Ovary (tissue), 7 donors: ENCODE measurements at regions not wholly inside any gene's neighbourhood (a gene's known extent, or its start where the extent isn't known, plus 50 kb on each side); places are given as distances from the start of the nearest gene placed in this dataset.

ENCODE experiments used
- DNase-seq, 5 donors: peaks; one replicate each; pipeline ENCODE4 v3.0.0-alpha.2; 2019 to 2020
- H3K27ac ChIP-seq, 2 donors: fragments of 200-600 bp; one replicate each; pipeline versions ENCODE4 v1.5.1 to v1.8.0; 2019 to 2022
- H3K27me3 ChIP-seq: fragments of 200-600 bp; one replicate; pipeline ENCODE4 v1.8.0; 2022
- H3K36me3 ChIP-seq: fragments of 200-600 bp; sonication (generic); one replicate; pipeline ENCODE4 v1.5.1; 2019
- H3K4me1 ChIP-seq: one replicate; pipeline ENCODE4 v1.8.1; 2013; ENCODE audit warnings: mild to moderate bottlenecking, moderate library complexity; ENCODE audit not compliant: insufficient read depth
- H3K4me3 ChIP-seq: fragments of 200-600 bp; sonication (generic); one replicate; pipeline ENCODE4 v1.5.1; 2017
- H3K9me3 ChIP-seq, 2 donors: fragments of 200-600 bp in 1 of 2; sonication (generic) in 1 of 2; one replicate each; pipeline versions ENCODE4 v1.5.1 to v1.8.1; 2013 to 2019; ENCODE audit warnings: mild to moderate bottlenecking in 1 of 2, moderate library complexity in 1 of 2
- CTCF ChIP-seq, 3 donors: fragments of 450-650 bp in 2 of 3; fragments of 200-600 bp in 1 of 3; IDR thresholded peaks; one replicate each; pipeline versions ENCODE4 v1.5.1 to v1.8.0; 2016 to 2022; ENCODE audit warnings: antibody characterized with exemption in 3 of 3, mild to moderate bottlenecking in 1 of 3
- EP300 ChIP-seq: sonication (generic); formaldehyde crosslinking; IDR thresholded peaks from one replicate; pipeline ENCODE4 v1.6.1; 2017; ENCODE audit warnings: antibody characterized with exemption
- POLR2A ChIP-seq: fragments of 450-650 bp; IDR thresholded peaks from one replicate; pipeline ENCODE4 v1.6.1; 2017; ENCODE audit warnings: antibody characterized with exemption, mild to moderate bottlenecking, moderate library complexity
- WGBS, 3 donors: extraction: QIAGEN DNeasy Blood & Tissue Kit in 1 of 3; methylation state at CpG; one replicate each; pipeline versions ENCODE4 v1.1.5 to v1.1.7; 2013 to 2017; 5-methylcytosine and 5-hydroxymethylcytosine counted together
- intact Hi-C, 4 donors: fragments of 100-400 bp; cut with DNase I; formaldehyde crosslinking; loops; one replicate each; pipeline versions ENCODE4 v1.11.0 to v1.15.1; 2022 to 2023
- donor health status: DM: no; HTN: no; CAD: no; lungs with moderate emphysema.
- donor health status: DM: no; HTN: no; CAD: no.
- donor health status: Bipolar disorder and iron deficiency.
- donor health status: DM: no; HTN: no; CAD: no.
- donor health status: DM: yes; HTN: yes; CAD: no.

GRCh38 chr7:70846208-70846607 lies 285.7 kb upstream of the GALNT17 start:
- H3K27me3 ChIP-seq = no peaks in the 10 kb centered on the region
- no peak for DNase-seq
- intact Hi-C loops = no loop called here
- no peaks in the 10 kb centered on the region for H3K4me1 ChIP-seq
- no peak overlapping the region for H3K27ac ChIP-seq
- no peaks in the 10 kb centered on the region for H3K9me3 ChIP-seq
- TF ChIP-seq CTCF (IDR thresholded peaks at IDR 0.05) = no peak
- no peak for TF ChIP-seq POLR2A
- no peak for TF ChIP-seq EP300
- H3K4me3 ChIP-seq = no peak overlapping the region
- H3K36me3 ChIP-seq = no peaks in the 10 kb centered on the region
- WGBS, 3 donors = 88 to 89% (median 89%) methylated on average over 16 of the region's 16 CpGs

GRCh38 chr7:70849580-70850235 lies 282.2 kb upstream of the GALNT17 start:
- intact Hi-C loops = no loop called here
- 86 to 93% (median 90%) methylated on average over 3 of the region's 3 CpGs for WGBS, 3 donors
- TF ChIP-seq EP300 (no peak), CTCF (IDR thresholded peaks at IDR 0.05) (no peak), POLR2A (no peak)

GRCh38 chr7:70855373-70855772 lies 276.6 kb upstream of the GALNT17 start:
- Histone ChIP-seq H3K9me3 (no peaks in the 10 kb centered on the region), H3K4me3 (no peak overlapping the region), H3K27me3 (no peaks in the 10 kb centered on the region), H3K27ac (no peak overlapping the region), H3K4me1 (no peaks in the 10 kb centered on the region), H3K36me3 (no peaks in the 10 kb centered on the region)
- no peak for DNase-seq
- intact Hi-C loops = loop anchor here in 1 of 4 donors (5.0 kb wide), 1 partner anchor 877 kb away; no protein-coding TSS in a partner anchor
- WGBS, 3 donors = 90 to 95% (median 91%) methylated on average over 1 of the region's 1 CpG
- no peak for TF ChIP-seq CTCF (IDR thresholded peaks at IDR 0.05)
- TF ChIP-seq POLR2A = no peak
- no peak for TF ChIP-seq EP300

More at GRCh38 chr7:70849580-70850235, 282.2 kb upstream of the GALNT17 start:
- H3K9me3 ChIP-seq = no peaks in the 10 kb centered on the region
- H3K36me3 ChIP-seq = no peaks in the 10 kb centered on the region
- H3K27ac ChIP-seq = no peak overlapping the region
- no peaks in the 10 kb centered on the region for H3K27me3 ChIP-seq
- no peak for DNase-seq
- H3K4me1 ChIP-seq = no peaks in the 10 kb centered on the region
- no peak overlapping the region for H3K4me3 ChIP-seq

GRCh38 chr7:70856901-70857630 lies 274.9 kb upstream of the GALNT17 start:
- WGBS, 3 donors = 11 to 14% (median 14%) methylated on average over 4 of the region's 4 CpGs
- Histone ChIP-seq H3K9me3 (no peaks in the 10 kb centered on the region), H3K36me3 (no peaks in the 10 kb centered on the region), H3K27me3 (no peaks in the 10 kb centered on the region), H3K27ac (no peak overlapping the region), H3K4me3 (no peak overlapping the region), H3K4me1 (no peaks in the 10 kb centered on the region)
- TF ChIP-seq CTCF (IDR thresholded peaks at IDR 0.05) (peak; percentile 86 to 87 (median 86)), EP300 (no peak)
- intact Hi-C loops = loop anchor here (2.0 to 5.0 kb wide), 3 partner anchors 875 to 878 kb away; no protein-coding TSS in a partner anchor
- peak; percentile 61 to 86 (median 82) for DNase-seq
